Osteoblast (primary cell): ENCODE measurements at regions not wholly inside any gene's neighbourhood (a gene's known extent, or its start where the extent isn't known, plus 50 kb on each side); places are given as distances from the start of the nearest gene placed in this dataset.
"Not testable (repeated sequence)": the region's sequence is repeated elsewhere in the genome, so short reads cannot be mapped to it uniquely, and the experiment has no call there.

Experiments used
- DNase-seq: peaks from one replicate; pipeline ENCODE4 v3.0.0; 2011; ENCODE audit warnings: low spot score, mixed read lengths; ENCODE audit not compliant: insufficient read length; ENCODE audit errors: missing footprints
- H2AFZ ChIP-seq: 2 replicates; pipeline ENCODE4 v1.6.0; 2011; ENCODE audit warnings: mild to moderate bottlenecking, low read length
- H3K27ac ChIP-seq: 2 replicates; pipeline ENCODE4 v1.5.1; 2011; ENCODE audit warnings: mild to moderate bottlenecking, low read depth, low read length, moderate library complexity
- H3K27me3 ChIP-seq: 2 replicates; pipeline ENCODE4 v1.6.0; 2012; ENCODE audit warnings: mild to moderate bottlenecking, control low read depth, inconsistent platforms, low read length, moderate library complexity; ENCODE audit not compliant: insufficient read depth
- H3K36me3 ChIP-seq: 2 replicates; pipeline ENCODE4 v1.5.1; 2011; ENCODE audit warnings: mild to moderate bottlenecking, low read length, control low read depth, moderate library complexity; ENCODE audit not compliant: insufficient read depth
- H3K4me1 ChIP-seq: 2 replicates; pipeline ENCODE4 v1.5.1; 2011; ENCODE audit warnings: mild to moderate bottlenecking, low read length, control low read depth, moderate library complexity; ENCODE audit not compliant: insufficient read depth
- H3K4me2 ChIP-seq: 2 replicates; pipeline ENCODE4 v1.6.0; 2011; ENCODE audit warnings: mild to moderate bottlenecking, low read length; ENCODE audit not compliant: insufficient read depth
- H3K4me3 ChIP-seq: fragments of 200-600 bp; sonication (generic); 3 replicates; pipeline ENCODE4 v1.5.1; 2012; ENCODE audit warnings: mild to moderate bottlenecking, low read length, inconsistent platforms; ENCODE audit not compliant: insufficient read depth
- H3K79me2 ChIP-seq: 2 replicates; pipeline ENCODE4 v1.6.0; 2012; ENCODE audit warnings: mild to moderate bottlenecking, low read length, control low read depth, inconsistent platforms; ENCODE audit not compliant: insufficient read depth
- H3K9me3 ChIP-seq: 2 replicates; pipeline ENCODE4 v1.5.1; 2011; ENCODE audit warnings: low read depth, low read length, control low read depth
- H4K20me1 ChIP-seq: 2 replicates; pipeline ENCODE4 v1.6.0; 2012; ENCODE audit warnings: mild to moderate bottlenecking, low read length, control low read depth; ENCODE audit not compliant: insufficient read depth
- CTCF ChIP-seq: IDR thresholded peaks from 2 replicates; pipeline ENCODE4 v1.5.1; 2011; ENCODE audit warnings: mild to moderate bottlenecking, low read depth, low read length, moderate library complexity; ENCODE audit errors: extremely low read depth

GRCh38 chr5:57085306-57086081, 88.4 kb upstream of the GPBP1 start:
- Histone ChIP-seq H3K4me3 (no peak overlapping the region), H3K4me2 (no peak overlapping the region), H3K4me1 (no peaks in the 10 kb centered on the region), H3K36me3 (no peaks in the 10 kb centered on the region), H3K9me3 (no peaks in the 10 kb centered on the region), H3K79me2 (no peaks in the 10 kb centered on the region), H4K20me1 (no peaks in the 10 kb centered on the region), H3K27ac (no peak overlapping the region), H2AFZ (no peak overlapping the region), H3K27me3 (no peaks in the 10 kb centered on the region)
- DNase-seq = no peak
- TF ChIP-seq CTCF = no peak

DNA sequence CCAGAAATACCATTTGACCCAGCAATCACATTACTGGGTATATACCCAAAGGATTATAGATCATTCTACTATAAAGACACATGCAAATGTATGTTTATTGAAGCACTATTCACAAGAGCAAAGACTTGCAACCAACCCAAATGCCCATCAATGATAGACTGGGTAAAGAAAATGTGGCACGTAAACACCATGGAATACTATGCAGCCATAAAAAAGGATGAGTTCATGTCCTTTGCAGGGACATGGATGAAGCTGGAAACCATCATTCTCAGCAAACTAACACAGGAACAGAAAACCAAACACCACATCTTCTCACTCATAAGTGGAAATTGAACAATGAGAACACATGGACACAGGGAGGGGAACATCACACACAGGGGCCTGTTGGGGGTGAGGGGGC, 85.9 kb upstream of the GPBP1 start:
- not testable (repeated sequence) for H2AFZ ChIP-seq, H3K36me3 ChIP-seq

DNA sequence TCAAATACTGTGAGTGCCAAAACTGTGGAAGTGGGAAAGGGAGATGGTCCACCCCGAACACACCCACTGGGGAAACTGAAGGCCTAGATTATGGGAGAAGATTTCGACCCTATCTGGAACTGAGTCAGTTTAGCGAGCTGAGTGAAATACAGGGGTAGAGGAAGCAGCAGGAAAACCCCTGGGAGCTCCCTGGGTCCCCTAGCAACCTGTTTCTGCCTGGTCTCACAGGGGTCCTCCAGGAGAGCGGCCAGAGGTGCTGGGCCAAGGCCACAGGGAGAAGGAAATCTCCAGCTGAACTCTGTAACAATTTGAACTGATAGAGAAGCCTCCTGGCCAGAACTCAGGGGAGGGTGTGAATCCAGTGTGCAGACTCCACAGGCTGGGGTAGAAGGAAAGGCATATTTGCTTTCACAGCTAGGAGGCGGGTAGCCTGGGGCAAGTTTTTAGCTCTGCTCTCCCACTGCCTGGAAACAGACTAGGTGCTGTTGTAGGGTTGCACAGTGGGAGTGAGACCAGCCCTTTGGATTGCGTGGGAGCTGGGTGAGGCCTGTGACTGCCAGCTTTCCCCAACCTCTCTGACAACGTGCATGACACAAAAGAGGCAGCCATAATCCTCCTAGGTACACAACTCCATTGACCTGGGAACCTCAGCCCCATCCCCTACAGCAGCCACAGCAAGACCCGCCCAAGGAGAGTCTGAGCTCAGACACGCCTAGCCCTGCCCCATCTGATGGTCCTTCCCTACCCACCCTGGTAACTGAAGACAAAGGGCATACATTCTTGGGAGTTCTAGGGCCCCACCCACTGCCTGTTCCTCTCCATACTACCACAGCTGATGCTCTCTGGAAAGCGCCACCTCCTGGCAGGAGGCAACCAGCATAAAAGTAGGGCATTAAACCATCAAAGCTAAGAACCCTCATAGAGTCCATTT, 78.8 kb upstream of the GPBP1 start:
- Histone ChIP-seq H4K20me1 (no peaks in the 10 kb centered on the region), H3K79me2 (no peaks in the 10 kb centered on the region), H3K4me1 (no peaks in the 10 kb centered on the region), H3K27ac (no peak overlapping the region), H2AFZ (no peak overlapping the region), H3K4me3 (no peak overlapping the region), H3K4me2 (no peak overlapping the region), H3K9me3 (no peaks in the 10 kb centered on the region), H3K27me3 (no peaks in the 10 kb centered on the region), H3K36me3 (no peaks in the 10 kb centered on the region)
- TF ChIP-seq CTCF = peak; percentile 37
- DNase-seq = no peak

More for the DNA sequence above, 85.9 kb upstream of the GPBP1 start:
- H3K27ac ChIP-seq, H3K27me3 ChIP-seq, H3K4me1 ChIP-seq, H3K4me3 ChIP-seq, H3K9me3 ChIP-seq, H3K4me2 ChIP-seq, DNase-seq, H3K79me2 ChIP-seq, H4K20me1 ChIP-seq: not testable (repeated sequence)

- H3K27ac ChIP-seq = no peak overlapping the region
- no peaks in the 10 kb centered on the region for H3K27me3 ChIP-seq
- DNase-seq = no peak
- H3K79me2 ChIP-seq = no peaks in the 10 kb centered on the region
- no peaks in the 10 kb centered on the region for H4K20me1 ChIP-seq
- H3K4me1 ChIP-seq = no peaks in the 10 kb centered on the region
- H2AFZ ChIP-seq = no peak overlapping the region
- H3K36me3 ChIP-seq = no peaks in the 10 kb centered on the region
- H3K4me3 ChIP-seq = no peak overlapping the region
- no peaks in the 10 kb centered on the region for H3K9me3 ChIP-seq
- H3K4me2 ChIP-seq = no peak overlapping the region
- TF ChIP-seq CTCF = no peak
Measured at GRCh38 chr5:57097526-57097925, 76.3 kb upstream of the GPBP1 start.
